ENCODE measurements at regions not wholly inside any gene's neighbourhood (a gene's known extent, or its start where the extent isn't known, plus 50 kb on each side); places are given as distances from the start of the nearest gene placed in this dataset.
"Not testable (repeated sequence)": the region's sequence is repeated elsewhere in the genome, so short reads cannot be mapped to it uniquely, and the experiment has no call there.

DNA sequence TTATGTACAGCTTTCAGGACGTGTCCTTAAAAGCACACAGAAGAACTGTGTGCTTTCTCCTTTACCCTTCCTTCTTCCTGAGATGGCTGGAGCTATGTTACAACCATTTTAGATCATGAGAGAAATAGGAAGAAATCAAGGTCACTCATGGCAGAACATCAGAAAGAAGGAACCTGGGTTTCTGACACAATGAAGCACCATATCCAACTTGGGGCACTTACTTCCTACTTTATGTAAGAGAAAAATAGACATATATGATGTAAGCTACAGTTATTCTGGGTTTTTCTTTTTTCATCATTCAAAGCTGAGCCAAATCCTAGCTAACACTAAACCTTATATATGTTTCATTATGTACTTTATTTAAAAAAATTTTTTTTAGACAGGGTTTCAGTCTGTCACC is 79.5 kb downstream of the FAM161A start:
- DNase-seq (ENCODE audit: low read depth): no peak

DNA sequence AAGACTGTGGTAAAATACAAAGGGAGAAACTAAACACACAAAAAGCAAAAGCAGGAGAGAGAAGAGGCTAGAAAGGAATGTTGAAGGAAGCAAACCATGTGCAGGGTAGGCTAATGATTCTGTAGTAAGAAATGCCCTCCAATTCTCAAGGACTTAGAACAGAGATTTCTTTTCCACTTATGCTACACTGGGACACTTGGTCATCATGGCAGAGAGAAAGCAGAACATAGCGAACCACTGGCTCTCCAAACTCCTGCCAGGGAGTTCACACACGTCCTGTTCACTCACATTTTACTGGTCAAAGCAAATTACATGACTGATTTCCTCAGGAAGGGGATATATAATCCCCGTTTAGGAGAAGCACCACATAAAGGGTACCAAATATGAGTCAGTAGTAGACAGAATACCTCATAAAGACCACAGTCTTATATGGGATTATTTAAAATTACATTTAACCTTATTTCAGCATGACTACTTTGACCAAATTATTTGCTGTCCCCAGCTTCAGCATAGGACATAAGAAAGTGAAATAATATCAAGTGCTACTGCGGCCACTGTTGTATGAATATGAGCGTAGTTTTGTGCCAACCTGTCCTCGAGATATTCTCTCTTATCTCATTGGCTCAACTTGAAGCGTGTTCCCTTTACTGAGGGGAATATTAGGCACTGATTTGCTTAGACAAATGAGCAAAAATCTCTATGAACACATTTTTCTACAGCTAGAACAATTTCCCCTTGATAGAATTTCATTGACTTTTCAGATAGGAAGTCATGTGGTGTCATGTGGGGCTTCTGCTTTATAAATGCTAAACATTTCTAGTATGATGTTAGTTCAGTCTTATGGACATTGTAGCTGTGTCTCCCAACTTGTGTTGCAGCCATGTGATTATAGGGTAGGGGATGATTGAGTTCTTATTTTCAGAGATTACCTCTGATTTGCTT is 81.7 kb downstream of the FAM161A start:
- DNase-seq (ENCODE audit: low read depth): no peak

DNA sequence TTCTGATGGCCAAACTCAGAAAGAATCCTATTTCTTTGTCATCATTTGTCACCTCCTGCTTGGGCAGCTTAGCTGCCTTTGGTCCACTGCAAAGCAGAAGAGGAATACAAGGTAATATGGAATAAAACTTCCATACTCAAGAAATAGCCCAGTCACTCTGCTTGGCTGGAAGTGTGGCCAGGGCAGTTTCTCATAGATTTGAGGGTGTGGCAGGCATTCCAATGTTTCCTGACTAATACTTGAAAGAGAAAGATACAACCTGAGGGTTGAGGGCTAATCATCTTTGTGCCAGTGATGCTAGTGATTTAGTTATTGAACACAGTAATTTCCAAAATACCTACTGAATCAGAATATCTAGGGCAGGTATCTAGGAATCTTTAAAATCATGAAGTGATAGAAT is 83.1 kb downstream of the FAM161A start:
- DNase-seq (ENCODE audit: low read depth): no peak

DNA sequence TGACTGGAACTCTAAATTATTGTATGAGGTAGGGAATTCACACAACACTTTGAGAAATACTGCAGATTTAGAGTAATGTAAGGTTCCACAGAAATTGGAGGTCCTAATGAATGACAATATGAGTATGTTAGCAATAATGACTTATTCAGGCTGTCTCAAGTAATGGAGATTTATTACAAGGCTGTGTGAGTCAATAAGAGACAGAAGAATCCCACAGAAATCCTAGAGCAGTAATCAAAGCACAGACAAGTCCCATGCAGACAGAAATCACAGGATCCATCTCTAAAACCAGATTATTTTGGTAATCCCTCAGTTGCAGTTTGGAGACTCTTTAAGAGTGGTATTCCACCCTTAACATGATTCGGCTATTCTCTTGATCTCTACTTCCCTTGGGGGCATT is 83.6 kb downstream of the FAM161A start:
- no peak for DNase-seq (ENCODE audit: low read depth)

DNA sequence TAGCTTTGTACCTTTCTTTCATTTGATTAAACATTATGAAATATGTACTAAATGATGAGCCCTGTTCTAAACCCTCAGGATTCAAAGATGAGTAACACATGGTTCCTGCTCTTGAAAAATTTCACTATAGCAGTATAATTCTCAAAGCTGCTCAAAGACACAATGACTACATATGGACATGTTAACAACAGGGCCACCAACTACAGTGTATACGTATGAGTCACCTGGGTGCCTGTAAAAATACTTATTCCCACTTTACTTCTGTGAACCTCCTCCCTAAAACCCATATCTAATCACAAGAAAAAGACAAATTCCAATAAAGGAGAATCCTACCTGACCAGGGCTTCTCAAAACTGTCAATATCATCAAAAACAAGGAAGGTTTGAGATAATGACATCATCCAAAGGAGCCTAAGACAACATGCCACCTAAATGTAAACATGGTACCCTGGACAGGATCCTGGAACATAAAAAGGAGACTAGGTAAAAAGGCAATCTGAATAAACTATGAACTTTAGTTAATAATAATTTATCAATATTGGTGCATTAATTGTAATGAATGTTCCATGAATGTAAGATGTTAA is 84.7 kb downstream of the FAM161A start:
- DNase-seq (ENCODE audit: low read depth): no peak

DNA sequence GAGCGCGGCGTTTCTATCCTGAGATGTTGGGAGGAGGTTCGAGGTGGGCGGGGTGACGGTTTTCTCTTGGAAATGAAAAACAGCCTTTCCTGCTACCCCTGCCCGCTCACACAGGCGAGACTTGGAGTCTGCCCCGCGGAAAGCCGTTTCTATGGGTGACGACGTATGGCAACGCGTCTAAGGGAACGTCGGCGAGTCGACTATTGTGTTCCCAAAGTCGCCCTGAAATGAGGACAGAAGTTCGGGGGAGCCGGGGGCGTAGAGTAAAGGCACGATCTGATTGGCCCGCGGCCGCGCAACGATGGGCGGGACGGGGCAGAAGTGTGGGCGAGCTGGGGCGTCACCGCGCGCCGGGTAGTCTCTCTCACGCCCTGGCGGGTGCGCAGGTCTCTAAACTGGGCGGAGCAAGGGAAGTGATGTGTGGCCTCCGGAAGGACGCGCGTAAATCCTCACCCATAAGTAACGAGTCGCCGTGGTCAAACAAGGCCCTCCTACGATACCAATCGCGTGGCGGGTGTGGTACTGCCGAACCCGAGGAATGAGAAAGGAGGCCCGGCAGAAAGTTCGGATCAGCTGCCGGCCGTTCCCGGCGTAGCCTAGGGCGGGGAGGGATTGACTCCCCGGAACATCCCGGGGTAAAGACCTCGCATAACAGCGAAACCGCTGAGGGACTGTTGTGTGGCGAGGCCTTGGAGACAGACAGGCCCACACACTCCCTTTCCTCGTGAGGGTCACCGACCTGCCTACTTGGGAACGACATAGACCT is 89.6 kb downstream of the FAM161A start:
- DNase-seq (ENCODE audit: low read depth): peak; percentile 99

DNA sequence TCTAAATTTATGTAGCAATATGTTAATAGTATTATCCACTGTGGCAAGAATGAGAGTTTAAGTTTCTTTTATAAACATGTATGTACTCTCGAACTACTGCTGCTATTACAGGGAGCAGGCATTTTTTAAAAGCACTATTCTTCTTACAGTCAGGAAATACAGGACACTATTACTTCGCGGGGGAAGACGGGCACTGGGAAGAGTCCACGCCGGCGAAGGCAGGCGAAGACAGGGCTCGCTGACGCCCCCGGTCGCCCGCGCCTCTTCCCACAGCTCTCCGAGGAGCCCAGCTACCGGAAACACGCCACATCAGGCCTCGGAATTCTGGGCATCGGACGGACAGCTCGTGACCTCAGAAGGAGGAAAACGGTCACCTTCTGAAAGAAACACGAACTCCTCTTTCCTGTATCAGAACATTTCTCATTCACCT is 90.2 kb downstream of the FAM161A start:
- peak; percentile 83 for DNase-seq (ENCODE audit: low read depth)

DNA sequence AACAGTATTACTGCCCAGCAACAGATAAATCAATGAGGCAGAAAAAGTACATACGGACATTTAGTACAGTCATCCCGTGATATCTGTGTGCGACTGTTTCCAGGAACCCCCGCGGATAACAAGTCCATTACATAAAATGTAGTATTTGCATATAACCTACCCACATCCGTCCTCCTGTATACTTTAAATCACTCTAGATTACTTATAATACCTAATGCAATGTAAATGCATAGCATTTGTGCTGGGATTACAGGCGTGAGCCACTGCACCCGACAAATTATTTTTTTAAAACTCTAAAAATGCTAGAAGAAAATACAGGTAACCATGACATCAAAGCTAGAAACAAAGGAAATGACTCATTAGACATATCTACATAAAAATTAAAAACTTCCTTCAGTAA is 91.6 kb downstream of the FAM161A start:
- DNase-seq (ENCODE audit: low read depth): no peak

DNA sequence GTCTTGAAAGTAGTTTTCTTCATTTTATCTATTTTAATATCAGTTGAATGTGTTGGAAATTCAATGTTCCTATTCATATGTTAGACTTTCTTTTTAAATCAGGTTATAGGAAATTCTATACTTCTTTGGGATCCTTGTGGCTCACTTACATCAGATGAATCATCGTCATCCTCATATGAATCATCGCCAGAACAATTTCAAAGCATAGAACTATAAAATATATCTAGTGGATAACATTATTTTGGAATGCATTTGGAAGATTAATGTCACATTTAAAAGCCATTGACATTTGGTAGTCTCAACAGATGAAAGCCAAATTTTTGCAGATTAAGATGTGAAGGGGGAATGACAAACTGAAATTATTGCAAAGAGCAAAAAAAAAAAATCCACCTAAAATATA is 94.1 kb downstream of the FAM161A start:
- DNase-seq (ENCODE audit: low read depth): peak; percentile 52

DNA sequence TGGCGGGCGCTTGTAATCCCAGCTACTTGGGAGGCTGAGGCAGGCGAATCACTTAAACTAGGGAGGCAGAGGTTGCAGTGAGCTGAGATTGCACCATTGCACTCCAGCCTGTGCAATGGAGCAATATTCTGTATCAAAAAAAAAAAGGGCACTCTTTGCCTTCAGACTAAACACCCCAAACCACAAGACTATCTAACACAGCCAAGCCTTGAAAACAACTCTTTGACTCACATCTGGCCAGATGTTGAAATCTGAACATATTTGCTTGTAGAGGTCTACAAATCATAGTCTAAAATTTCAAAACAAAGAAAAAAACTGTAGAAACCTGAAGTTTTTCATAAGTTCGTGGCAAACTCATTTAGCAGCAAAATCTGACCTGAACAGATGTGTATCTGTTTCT is 94.9 kb downstream of the FAM161A start:
- peak; percentile 97 for DNase-seq (ENCODE audit: low read depth)

DNA sequence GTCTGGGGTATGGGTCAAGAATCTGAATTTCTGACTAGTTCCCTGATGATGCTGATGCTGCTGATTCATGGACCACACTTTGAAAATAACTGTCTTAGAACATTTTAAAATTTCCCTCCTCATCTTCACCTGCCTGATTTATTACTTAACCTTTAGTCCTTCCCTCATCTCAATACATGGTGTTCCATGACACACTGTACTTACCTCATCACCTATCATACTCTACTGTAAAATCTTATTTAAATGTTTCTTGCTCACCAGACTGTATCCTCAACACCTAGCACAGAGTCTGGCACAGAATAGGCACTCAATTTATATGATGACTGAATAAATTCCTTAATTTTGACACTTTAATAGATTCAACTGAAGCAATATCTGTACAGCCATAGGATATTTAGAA is 95.7 kb downstream of the FAM161A start:
- DNase-seq (ENCODE audit: low read depth): no peak

DNA sequence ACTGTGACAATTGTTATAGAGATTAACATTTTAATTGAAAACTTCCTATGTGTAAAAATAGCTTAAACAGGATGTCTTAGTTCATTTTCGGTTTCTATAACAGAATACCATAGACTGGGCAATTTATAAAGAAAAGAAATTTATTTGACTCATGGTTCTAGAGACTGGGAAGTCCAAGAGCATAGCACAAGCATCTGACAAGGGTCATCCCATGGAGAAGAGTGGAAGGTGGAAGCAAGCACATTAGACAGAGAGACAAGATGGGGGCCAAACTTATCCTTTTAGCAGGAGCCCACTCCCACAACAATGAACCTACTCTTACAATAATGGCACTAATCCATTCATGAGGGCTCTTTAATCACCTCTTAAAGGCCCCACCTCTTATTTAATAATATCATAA is 100.3 kb downstream of the FAM161A start:
- no peak for DNase-seq (ENCODE audit: low read depth)

DNA sequence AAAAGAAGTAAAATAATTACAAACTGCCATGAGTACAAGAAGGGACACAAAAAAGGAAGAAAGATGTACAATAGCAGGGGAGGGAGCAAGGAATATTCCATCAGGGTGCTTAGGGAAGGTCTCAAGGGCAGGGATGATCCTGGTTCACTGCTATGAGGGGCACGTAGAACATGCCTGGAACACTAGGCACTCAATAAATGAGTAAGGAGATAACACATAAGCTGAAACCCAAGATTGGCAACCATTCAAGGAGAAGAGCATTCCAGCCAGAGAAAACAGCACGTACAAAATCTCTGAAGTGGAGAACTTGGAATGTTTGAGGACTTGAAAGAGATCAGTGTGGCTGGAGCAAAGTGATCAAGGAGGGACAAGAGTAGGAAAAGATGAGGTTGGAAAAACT is 103.2 kb downstream of the FAM161A start:
- DNase-seq (ENCODE audit: low read depth): peak; percentile 6

DNA sequence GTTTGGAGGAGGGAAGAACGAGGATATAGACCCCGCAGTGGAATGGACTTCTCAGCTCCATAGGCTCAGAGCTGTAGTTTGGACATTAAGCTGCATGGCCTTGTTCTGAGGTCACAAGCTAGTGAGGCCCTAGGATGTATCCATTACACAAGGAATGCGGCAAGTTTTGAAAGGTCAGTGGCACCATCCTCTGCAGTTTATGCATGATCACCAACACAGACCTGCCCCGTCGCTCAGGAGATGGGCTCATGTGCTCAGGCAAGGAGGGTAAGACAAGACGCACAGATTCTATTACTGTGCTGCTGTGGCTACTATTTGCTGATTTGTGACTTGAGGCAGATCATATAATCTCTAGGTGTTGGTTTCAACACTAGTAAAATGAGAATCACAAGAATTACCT is 110.9 kb downstream of the FAM161A start:
- no peak for DNase-seq (ENCODE audit: low read depth)

DNA sequence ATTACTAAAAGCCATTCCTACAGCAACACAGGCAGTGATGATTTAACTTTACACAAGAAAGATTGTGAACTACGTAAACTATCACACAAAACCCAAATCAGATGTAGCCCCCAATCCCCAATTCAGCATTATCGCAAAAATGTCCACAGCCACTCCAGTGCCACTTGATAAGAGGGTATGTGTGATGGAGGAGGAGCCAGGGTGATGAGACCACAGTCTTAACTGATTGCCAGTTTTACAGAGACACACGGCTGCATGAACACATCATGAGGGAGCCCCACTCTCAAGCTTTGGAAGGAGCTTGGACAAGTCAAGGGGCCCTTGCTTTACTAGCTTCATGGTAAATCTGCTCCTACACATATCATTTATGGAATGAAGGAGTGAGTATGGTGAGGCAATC is 116.0 kb downstream of the FAM161A start:
- no peak for DNase-seq (ENCODE audit: low read depth)

DNA sequence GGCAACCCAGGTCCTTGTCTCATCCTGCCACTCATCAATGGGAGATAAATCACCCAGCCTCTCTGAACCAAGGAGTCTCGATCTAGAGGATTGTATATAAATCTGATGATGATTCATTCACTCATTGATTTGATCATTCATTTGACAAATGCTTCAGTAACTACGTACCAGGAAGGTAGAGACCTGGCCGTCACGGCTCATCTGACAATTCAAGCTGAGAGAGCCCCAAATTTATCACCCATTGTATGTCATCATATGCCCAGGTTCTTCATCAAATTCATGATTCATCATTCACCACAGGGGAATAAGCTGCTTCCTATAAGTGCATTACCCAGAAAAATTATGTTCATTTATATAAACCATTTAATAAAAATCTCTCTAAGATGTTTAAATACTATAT is 116.9 kb downstream of the FAM161A start:
- no peak for DNase-seq (ENCODE audit: low read depth)

DNA sequence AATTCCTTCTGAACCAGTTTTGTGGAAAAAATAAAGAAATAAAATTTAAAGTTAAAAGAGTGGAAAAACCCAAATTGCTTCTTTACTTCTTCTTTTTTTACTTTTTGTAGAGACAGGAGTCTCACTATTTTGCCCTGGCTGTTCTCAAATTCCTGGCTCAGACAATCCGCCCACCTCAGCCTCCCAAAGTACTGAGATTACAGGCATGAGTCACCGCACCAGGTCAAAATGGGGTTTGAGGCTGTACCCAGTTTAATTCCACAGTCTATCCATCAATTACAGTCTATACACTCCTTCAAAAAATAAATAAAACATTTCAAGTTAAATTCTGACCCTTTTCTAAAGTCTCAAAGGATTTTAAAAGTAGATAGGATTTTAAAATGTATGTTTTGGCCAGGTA is 120.3 kb downstream of the FAM161A start:
- no peak for DNase-seq (ENCODE audit: low read depth)

DNA sequence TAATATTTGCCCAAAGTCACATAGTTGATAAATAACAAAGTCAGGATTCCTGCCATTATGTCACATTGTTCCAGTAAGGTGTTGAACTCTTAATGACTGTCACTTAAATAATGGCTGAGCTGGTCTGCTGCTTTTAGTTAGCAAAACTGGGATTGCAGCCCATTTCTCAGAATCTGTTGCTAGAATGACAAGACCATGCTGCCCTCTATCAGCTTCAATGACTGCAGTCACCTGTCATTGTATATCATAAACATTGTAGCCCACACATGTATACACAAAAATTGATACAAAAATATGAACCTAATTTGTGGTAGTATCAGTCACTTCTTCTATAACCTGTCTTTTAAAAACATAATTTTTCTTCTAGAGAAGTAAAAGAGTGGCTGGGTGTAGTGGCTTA is 121.1 kb downstream of the FAM161A start:
- no peak for DNase-seq (ENCODE audit: low read depth)

DNA sequence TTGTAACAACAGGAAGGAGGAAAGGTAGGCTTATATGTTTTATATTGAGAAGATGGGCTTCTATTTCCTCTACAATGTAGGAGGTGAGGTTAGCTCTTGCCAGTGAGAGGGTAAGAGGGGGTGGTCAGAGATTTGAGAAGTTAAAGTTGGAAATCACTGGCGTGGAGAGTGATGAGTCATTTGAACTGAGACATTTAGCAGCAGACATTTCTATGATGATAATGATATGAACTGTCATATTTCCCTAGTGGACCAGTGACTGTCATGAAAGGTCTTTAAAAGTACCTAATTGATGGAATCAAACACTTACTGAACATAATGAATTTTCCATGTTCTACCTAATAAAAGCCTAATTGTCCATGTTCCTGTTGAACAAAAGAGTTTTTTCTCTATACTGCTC is 126.1 kb downstream of the FAM161A start:
- no peak for DNase-seq (ENCODE audit: low read depth)

DNA sequence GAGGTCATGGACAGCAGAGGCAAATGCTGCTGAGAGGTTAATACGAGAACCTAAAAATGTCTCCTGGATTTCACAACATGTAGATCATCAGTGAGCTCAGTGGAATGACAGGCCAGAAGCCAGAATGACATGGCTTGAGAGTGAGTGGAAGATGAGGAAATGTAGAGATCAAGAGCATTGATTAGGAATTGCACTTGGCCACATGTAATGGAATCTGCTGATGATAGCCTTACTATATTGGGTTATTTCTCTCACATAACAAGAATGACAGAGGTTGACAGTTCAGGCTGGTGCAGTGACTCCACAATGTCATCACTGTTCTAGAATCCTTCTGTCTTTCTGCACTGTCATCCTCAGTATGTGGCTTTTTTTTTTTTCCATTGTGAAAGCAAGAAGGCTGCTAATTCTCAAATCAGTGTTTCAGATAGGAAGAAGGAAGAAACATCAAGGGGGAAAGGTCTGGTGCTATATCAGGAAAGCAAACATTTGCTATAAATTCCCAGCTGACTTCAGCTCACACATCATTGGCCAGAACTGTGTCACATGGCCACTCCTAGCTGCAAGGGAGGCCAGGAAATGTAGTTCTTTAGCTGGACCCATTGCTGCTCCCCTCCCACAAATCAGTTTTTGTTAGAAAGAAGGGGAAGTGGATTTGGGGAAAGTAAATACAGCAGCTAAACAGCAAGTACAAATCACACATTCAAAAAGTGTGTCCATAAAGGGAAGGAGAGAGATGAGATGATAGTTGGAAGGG is 127.2 kb downstream of the FAM161A start:
- peak; percentile 3 for DNase-seq (ENCODE audit: low read depth)

DNA sequence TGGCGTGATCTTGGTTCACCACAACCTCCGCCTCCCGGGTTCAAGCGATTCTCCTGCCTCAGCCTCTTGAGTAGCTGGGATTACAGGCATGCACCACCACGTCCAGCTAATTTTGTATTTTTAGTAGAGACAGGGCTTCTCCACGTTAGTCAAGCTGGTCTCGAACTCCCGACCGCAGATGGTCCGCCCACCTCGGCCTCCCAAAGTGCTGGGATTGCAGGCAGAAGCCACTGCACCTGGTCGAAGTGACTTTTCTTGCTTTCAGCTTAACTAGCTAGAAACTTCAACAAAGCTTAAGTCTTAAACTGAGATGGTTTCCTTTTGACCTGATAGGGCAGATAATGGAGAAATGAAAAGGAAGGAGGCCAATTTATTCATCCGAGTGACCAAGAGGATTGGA is 130.5 kb downstream of the FAM161A start:
- DNase-seq (ENCODE audit: low read depth): not testable (repeated sequence)

DNA sequence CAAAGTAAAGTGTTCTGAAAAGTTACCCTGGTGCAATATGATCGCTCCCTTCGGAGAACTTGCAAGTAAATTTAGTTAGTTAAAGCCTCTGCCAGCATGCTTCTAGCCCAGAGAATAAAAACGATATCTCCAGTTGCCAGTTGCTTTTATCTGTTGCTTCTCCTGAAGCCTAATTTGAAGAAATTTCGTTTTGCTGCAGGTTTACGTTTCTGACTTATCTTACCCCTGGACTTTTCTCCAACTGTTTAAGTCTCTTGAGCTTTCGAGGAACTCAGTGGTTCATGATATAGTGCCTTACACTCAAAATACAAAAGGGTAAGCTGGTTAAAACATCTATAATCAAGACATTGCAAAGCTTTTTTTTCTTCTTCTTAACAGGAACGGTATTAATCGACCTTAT is 131.1 kb downstream of the FAM161A start:
- no peak for DNase-seq (ENCODE audit: low read depth)

Data from fibroblast of gingiva (primary cell).